ENCODE measurements at regions not wholly inside any gene's neighbourhood (a gene's known extent, or its start where the extent isn't known, plus 50 kb on each side); places are given as distances from the start of the nearest gene placed in this dataset.
"Not testable (repeated sequence)": the region's sequence is repeated elsewhere in the genome, so short reads cannot be mapped to it uniquely, and the experiment has no call there.

DNA sequence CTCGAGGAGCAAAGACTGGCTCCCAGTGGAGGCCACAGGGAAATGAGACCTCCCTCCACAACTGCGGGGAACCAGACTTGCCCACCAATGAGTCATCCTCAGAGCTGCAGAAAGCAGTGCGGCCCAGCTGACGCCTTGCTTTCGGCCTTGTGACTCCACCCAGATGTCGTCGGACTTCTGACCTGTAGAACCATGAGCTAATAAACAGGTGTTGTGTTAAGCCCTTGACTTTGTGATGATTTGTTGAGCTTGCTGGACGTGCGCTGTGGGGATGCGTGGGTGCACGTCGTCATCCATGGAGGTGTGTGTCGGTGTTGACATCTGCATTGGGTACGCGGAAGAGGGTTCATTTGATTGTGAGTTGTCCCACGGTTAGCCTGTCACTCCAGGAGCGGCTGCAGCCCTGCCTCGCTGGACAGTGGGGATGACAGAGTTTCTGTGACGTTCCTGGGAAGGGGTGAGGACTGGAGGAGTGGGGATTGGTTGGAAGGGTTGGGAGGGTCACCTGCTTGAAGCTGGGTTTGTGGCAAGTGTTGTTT is 154.1 kb downstream of the SH3BP4 start:
- no peak for DNase-seq

DNA sequence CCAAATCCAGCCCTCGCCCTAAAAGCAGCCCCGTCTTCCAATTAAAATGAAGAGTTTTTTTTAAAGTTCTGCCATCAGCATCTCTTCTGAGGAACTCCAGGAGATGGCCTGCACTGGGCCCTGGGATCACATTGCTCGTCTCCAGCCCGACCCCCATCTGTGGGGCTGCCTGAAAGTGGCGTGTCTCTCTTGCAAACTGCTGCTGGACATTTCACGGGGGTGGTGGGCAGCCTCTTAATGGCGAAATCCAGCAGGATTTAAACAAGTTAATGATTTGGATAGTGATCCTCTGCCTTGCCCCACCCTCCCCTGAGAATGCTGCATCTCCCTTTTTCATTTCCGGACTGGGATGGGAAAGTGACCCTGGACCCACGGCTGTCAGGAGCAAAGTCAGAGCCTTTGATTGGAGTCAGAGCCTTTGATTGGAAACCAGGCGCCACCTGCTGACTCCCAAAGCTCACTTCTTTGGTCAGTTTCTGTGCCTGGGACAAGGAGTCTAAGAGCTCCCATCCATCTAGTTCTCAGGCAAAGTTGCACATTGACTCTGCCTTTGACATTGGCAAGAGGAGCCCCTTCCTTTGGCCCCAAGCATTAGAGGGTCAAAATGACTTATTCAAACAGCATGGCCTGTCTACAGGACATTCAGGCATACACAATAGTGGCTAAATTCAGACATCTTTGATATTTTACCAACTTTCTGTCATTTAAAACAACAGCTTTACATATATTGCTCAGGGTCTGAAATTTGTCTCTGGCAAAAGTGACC is 155.2 kb downstream of the SH3BP4 start:
- DNase-seq = peak; percentile 37 to 55 (median 55)

- DNase-seq = no peak
Observed at GRCh38 chr2:235107640-235107951, 155.8 kb downstream of the SH3BP4 start.

DNA sequence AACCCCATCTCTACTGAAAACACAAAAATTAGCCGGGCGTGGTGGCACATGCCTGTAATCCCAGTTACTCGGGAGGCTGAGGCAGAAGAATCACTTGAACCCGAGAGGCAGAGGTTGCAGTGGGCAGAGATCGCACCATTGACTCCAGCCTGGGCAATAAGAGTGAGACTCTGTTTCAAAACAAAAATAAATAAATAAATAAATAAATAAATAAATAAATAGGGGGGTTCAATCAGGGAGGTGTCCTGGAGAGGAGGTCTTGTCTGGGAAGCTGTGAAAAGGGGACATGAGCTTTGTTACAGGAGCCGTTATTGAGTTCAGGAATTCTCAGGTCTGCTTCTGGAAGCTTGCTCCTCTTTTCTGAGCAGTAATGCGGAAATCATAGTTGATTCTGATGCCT is 157.7 kb downstream of the SH3BP4 start:
- DNase-seq = not testable (repeated sequence)

GRCh38 chr2:235112365-235112764 is 160.5 kb downstream of the SH3BP4 start:
- no peak for DNase-seq

DNA sequence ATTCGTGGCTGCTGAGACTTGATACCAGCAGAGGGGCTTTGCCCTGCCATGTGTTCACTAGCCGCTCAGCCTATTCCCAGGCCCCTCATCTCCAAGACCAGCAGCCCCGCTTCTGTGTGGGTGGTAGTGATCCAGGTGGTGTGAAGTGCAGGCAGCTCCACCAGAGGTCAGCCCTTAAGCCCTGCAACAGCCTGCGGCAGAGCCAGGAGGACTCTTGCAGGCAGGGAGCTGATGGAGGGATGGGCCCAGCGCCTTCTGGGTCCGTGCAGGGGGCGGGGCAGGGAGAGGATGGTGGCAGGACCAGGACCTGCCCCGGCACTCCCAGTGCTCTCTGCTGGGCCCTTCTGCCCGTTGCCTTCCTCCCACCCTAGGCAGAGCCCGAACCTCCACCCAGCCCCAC is 162.0 kb downstream of the SH3BP4 start:
- DNase-seq = no peak

GRCh38 chr2:235114286-235114685 is 162.5 kb downstream of the SH3BP4 start:
- DNase-seq = no peak

- DNase-seq = no peak
Observed at GRCh38 chr2:235115521-235115920, 163.7 kb downstream of the SH3BP4 start.

- peak; percentile 30 to 73 (median 62) for DNase-seq
Observed at GRCh38 chr2:235116885-235117492, 165.2 kb downstream of the SH3BP4 start.

GRCh38 chr2:235126768-235127167 is 175.0 kb downstream of the SH3BP4 start:
- no peak for DNase-seq

GRCh38 chr2:235127931-235128330 is 176.1 kb downstream of the SH3BP4 start:
- peak; percentile 28 to 30 (median 29) for DNase-seq

- DNase-seq = no peak
Observed at GRCh38 chr2:235129850-235130249, 178.0 kb downstream of the SH3BP4 start.

DNA sequence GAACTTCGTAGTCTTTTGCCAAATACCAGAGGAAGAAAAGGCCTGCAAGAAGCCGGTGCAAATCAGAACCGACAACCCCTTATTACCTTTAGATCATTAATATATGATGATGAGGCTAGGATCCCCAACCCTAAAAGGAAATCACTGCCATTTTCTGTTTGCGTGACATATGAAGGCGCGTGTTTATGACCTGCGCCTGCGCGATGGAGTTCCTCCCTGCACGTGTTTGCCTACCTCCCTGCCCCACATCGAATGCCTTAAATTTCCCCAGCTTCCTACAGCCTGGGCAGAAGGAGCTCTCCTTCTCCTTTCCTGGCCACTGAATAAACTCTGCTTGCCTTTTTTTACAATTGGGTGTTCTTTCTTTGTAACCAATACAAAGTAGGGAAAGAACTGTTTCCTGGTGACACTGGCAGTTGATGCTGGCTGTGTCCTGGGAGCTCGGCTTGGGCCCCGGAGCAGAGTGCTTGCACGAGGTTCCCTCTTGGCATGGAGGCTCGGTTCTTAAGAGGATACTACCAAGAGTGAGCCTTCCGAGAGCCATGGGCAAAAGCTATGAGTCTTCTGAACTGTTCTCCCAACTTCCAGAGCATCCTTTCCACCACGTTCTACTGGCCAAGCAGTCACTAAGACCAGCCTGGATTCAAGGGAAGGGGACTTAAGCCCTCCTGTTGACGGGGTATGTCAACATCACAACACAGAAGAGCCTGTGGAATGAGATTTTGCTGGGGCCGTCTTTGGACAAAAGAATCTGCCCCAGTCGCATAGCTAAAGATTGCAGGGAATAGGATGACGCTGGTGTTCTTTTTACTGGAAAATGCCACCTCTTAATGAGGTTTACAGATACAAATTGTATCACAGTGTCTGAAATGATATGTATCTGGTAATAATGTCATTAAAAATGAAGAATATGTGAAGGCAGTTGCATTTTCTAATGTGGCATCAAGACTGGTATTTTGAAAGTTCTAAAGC is 179.8 kb downstream of the SH3BP4 start:
- DNase-seq = no peak

- no peak for DNase-seq
Observed at GRCh38 chr2:235132651-235133050, 180.8 kb downstream of the SH3BP4 start.

GRCh38 chr2:235133837-235134236 is 182.0 kb downstream of the SH3BP4 start:
- no peak for DNase-seq

DNA sequence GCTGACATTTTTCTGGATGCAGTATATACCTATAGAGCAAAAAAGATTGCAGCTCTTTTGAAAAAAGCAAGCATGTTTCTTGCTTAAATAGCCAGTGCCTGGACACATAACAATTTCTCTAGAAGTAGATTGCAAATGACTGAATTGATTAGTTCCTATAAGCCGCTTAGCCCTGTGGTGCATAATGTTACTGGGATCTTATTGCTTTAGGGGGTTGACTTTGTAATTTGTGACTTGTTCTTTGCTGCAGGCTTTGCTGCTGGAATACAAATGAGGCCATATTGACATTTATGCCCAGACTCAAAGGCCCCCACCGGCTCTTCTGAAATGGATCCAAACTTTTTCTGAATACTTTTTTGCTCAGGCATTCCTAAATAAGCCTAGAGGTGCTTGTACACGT is 182.6 kb downstream of the SH3BP4 start:
- no peak for DNase-seq

- DNase-seq = no peak
Observed at GRCh38 chr2:235135195-235135965, 183.6 kb downstream of the SH3BP4 start.

DNA sequence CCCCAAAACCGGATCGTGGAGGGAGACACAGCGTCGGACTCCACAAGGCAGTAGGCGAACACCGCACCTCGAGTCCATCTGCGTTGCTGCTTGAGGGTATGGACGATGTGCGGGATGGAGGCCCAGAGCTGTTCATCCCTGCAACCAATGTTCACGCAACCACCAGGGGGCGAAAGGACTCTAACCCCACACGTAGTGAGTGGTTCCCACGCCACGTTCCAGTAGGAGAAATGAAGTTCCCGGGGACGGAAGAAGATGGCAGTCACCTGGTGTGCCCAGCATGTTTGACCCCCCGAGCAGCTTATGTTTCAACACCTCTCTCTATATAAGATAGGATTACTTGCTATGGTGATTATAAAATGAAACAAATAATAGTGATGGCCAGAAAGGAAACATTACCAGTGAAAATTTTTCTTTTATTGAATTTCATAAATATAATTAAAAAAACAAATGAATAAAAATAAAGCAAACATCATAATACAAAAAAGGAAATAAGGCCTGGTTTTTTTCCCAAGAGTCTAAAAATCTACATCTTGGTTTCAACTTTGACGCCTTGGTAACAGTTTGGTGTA is 184.3 kb downstream of the SH3BP4 start:
- peak; percentile 61 to 84 (median 68) for DNase-seq

- DNase-seq = no peak
Observed at GRCh38 chr2:235138339-235138738, 186.5 kb downstream of the SH3BP4 start.

GRCh38 chr2:235139956-235140800 is 188.4 kb downstream of the SH3BP4 start:
- DNase-seq = no peak

DNA sequence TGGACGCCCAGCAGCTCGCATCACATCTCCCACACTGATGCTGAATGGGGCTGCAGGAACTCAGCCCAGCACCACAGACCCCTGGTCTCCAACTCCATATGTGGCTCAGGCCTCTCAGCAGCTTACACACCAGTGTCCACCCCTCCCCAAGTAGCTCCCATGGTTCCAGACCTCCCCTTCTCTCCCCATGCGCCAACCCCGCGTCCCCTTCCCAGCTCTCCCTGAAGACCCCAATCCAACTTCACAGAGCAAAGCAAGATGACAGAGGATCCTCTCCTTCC is 188.9 kb downstream of the SH3BP4 start:
- no peak for DNase-seq
